ENCODE measurements at regions not wholly inside any gene's neighbourhood (a gene's known extent, or its start where the extent isn't known, plus 50 kb on each side); places are given as distances from the start of the nearest gene placed in this dataset.

DNA sequence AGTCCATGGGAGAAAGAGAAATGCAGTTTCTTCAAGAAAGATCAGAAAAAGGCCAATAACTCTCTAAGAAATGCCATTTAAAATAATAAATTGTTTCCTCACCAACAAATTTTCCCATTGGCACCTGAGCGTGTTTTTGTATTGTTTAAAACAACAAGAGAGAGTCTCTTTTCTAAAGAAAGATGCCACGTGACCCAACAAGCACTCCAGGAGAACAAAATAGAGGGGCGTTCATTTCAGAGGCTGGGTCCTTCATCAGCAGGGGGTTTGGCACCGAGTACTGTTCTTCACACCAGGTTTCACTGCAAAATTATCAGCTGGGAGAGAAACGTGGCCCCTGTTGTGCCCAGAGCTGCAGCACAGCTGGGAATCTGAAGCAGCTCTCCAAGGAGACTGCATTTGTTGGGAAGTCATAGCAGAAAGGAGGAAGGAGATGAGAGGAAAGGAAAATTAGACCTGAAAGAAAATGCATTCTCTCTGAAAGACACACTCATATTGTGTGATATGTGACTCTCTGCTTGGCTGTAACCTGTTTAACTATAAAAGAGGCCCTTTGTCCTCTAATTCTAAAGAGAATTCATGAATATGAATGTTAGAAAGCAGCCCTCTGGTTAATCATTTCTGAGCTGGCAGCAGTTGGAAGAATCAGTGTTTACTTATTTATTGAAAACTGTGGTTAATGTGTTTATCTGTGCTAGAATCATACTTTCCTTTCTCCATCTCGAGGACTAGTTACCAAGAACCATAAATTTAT lies 205.3 kb upstream of the CDH20 start:
- WGBS, result 49% methylated on average over 5 of the region's 6 CpGs
- H3K27ac ChIP-seq (ENCODE audit: low read depth, low read length), result peak overlapping the region; percentile 76
- no peak overlapping the region for H3K9ac ChIP-seq (ENCODE audit: low read depth, low read length)
- no peaks in the 10 kb centered on the region for H3K9me3 ChIP-seq (ENCODE audit: insufficient read depth, low read depth, low read length)
- no peaks in the 10 kb centered on the region for H3K27me3 ChIP-seq (ENCODE audit: insufficient read depth, low read length)
- peaks cover 15% of the 10 kb centered on the region for H3K4me1 ChIP-seq (ENCODE audit: insufficient read depth, low read length)
- no peak overlapping the region for H3K4me3 ChIP-seq (ENCODE audit: low read length)
- no peaks in the 10 kb centered on the region for H3K36me3 ChIP-seq (ENCODE audit: insufficient read depth, low read length)

DNA sequence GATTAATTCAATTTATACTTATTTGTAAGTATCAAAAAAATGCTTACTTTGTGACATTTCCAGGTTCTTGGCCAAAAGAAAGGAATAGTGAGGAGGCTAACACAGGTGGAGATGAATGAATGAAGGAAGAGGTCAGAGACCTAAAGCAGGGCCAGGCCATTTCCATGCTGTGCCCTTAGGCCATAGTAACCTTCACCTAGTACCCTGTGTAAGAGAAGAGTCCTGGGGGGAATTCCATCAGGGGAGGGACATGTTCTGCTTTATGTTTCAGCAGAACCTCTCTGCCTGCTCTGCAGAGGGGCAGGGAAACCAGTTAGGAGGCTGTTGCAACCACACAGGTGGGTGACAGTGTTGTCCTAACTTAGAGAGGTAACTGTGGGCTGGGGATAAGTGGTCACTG lies 204.2 kb upstream of the CDH20 start:
- Histone ChIP-seq H3K4me1 (ENCODE audit: insufficient read depth, low read length) (peaks cover 15% of the 10 kb centered on the region), H3K9ac (ENCODE audit: low read depth, low read length) (no peak overlapping the region), H3K4me3 (ENCODE audit: low read length) (no peak overlapping the region), H3K36me3 (ENCODE audit: insufficient read depth, low read length) (no peaks in the 10 kb centered on the region), H3K27me3 (ENCODE audit: insufficient read depth, low read length) (no peaks in the 10 kb centered on the region), H3K9me3 (ENCODE audit: insufficient read depth, low read depth, low read length) (no peaks in the 10 kb centered on the region), H3K27ac (ENCODE audit: low read depth, low read length) (no peak overlapping the region)

DNA sequence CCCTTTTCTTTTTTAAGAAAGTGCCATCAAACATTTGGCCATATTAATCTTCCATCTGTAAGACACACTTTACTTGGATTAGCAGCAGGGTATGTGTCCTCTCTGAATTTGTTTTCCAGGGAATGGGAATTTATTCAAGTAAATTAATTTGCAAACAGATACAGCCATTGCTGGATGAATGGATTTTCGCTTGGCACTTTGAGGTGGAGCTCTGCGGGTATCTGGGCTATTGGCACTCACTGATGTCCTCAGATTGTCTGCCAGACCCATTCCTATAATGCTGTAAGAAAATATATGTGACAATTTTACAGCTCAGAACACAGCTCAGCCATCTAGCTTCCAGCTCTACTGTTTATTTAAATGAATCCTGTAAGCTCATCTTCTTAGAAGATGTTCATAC lies 201.2 kb upstream of the CDH20 start:
- Histone ChIP-seq H3K4me3 (ENCODE audit: low read length) (no peak overlapping the region), H3K27ac (ENCODE audit: low read depth, low read length) (no peak overlapping the region), H3K4me1 (ENCODE audit: insufficient read depth, low read length) (peaks cover 15% of the 10 kb centered on the region), H3K9me3 (ENCODE audit: insufficient read depth, low read depth, low read length) (no peaks in the 10 kb centered on the region), H3K27me3 (ENCODE audit: insufficient read depth, low read length) (no peaks in the 10 kb centered on the region), H3K36me3 (ENCODE audit: insufficient read depth, low read length) (no peaks in the 10 kb centered on the region), H3K9ac (ENCODE audit: low read depth, low read length) (no peak overlapping the region)
- 100% methylated on average over 2 of the region's 2 CpGs for WGBS

DNA sequence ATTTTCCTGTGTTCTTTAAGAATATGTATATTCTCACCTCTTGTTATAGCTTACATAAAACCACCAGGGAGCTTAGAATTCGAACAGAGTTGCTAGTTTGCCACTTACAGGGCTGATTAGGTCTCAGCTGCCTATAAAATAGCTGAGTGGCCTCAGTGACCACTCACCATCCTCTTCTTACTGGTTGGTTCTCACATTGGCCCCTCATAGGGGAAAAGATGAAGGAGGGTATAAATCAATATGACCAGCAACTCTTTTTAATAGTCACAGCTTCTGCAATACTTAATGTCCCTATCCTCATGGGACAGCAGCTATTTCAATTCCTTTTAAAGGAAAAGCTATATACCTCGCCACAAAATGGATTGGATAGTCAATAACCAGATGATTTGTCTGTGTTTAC lies 199.4 kb upstream of the CDH20 start:
- 75% methylated on average over 1 of the region's 2 CpGs for WGBS
- H3K4me1 ChIP-seq (ENCODE audit: insufficient read depth, low read length), result no peaks in the 10 kb centered on the region; the same call in 1 of the 2 replicates
- H3K27ac ChIP-seq (ENCODE audit: low read depth, low read length), result no peak overlapping the region
- H3K4me3 ChIP-seq (ENCODE audit: low read length), result no peak overlapping the region
- no peak overlapping the region for H3K9ac ChIP-seq (ENCODE audit: low read depth, low read length)
- no peaks in the 10 kb centered on the region for H3K9me3 ChIP-seq (ENCODE audit: insufficient read depth, low read depth, low read length)
- no peaks in the 10 kb centered on the region for H3K27me3 ChIP-seq (ENCODE audit: insufficient read depth, low read length)
- H3K36me3 ChIP-seq (ENCODE audit: insufficient read depth, low read length), result no peaks in the 10 kb centered on the region

DNA sequence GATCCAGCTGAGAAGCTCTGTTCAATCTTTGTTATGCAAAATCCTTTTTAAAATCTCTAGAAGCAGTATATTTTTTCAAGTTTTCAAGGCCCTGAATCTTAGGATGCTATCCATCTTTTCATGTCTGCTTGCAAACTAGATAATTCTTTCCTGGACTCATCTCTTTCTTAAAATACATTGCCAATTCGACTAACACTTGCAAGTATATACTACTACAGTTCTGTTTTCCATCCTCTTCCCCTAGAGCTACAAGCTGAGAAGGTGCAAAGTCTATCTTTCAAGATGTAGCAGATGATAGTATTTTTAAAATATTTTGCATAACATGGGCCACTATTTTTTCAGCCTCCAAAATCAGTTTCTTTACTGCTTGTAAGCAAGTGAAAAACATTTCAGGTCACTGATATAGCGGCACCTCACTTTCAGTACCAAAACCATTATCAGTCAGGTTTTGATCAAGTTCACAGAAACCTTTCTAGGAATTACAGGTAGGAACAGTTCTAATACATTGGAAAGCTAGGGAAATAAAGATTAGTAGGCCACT lies 196.4 kb upstream of the CDH20 start:
- no peaks in the 10 kb centered on the region for H3K27me3 ChIP-seq (ENCODE audit: insufficient read depth, low read length)
- H3K27ac ChIP-seq (ENCODE audit: low read depth, low read length), result no peak overlapping the region
- no peak overlapping the region for H3K4me3 ChIP-seq (ENCODE audit: low read length)
- 92% methylated on average over 2 of the region's 2 CpGs for WGBS
- H3K4me1 ChIP-seq (ENCODE audit: insufficient read depth, low read length), result no peaks in the 10 kb centered on the region
- 0 out of 2 replicates have a peak, but pooled peaks cover 4% of the 10 kb centered on the region for H3K9me3 ChIP-seq (ENCODE audit: insufficient read depth, low read depth, low read length)
- H3K9ac ChIP-seq (ENCODE audit: low read depth, low read length), result no peak overlapping the region
- H3K36me3 ChIP-seq (ENCODE audit: insufficient read depth, low read length), result no peaks in the 10 kb centered on the region

DNA sequence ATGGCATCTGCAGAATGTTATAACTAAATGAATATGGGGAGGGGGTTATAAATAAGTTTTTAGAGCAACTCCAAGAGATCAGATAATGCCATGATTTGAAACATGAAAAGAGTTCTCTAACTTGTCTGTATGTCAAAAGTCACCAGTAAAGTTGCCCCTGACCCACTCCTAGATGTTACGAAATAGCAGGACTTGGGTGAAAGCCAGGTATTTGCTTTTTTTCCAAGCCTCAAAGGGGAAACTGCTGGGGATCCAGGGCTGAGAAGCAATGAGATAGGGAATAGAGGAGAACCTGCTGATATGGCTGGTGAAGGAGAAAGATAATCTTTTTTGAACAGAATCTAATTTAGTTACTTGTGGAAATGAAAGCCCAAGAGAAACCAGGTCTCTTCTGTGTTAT lies 191.5 kb upstream of the CDH20 start:
- Histone ChIP-seq H3K27me3 (ENCODE audit: insufficient read depth, low read length) (no peaks in the 10 kb centered on the region), H3K27ac (ENCODE audit: low read depth, low read length) (no peak overlapping the region), H3K9me3 (ENCODE audit: insufficient read depth, low read depth, low read length) (0 out of 2 replicates have a peak, but pooled peaks cover 6% of the 10 kb centered on the region), H3K4me1 (ENCODE audit: insufficient read depth, low read length) (no peaks in the 10 kb centered on the region), H3K9ac (ENCODE audit: low read depth, low read length) (no peak overlapping the region), H3K36me3 (ENCODE audit: insufficient read depth, low read length) (no peaks in the 10 kb centered on the region), H3K4me3 (ENCODE audit: low read length) (no peak overlapping the region)
- WGBS, result 97% methylated on average over 1 of the region's 1 CpG

DNA sequence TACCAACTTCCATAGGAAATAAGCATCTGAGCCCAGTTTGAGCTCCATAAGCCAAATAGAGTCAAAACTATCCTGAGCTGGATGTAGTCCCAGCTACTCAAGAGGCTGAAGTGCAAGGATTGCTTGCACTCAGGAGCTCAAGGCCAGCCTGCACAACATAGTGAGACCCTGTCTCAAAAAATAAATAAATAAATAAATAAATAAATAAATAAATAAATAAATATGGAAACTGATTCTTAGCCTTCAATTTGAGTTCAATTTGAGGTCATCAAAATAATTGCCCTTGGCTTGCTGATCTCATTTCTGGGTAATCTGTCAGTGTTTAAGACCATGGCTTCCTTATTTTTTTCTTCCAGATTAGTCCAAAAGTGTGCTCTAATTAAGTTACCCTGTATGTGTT lies 184.9 kb upstream of the CDH20 start:
- no peaks in the 10 kb centered on the region for H3K27me3 ChIP-seq (ENCODE audit: insufficient read depth, low read length)
- no peak overlapping the region for H3K9ac ChIP-seq (ENCODE audit: low read depth, low read length)
- no peak overlapping the region for H3K4me3 ChIP-seq (ENCODE audit: low read length)
- 0 out of 2 replicates have a peak, but pooled peaks cover 2% of the 10 kb centered on the region for H3K9me3 ChIP-seq (ENCODE audit: insufficient read depth, low read depth, low read length)
- no peaks in the 10 kb centered on the region for H3K36me3 ChIP-seq (ENCODE audit: insufficient read depth, low read length)
- H3K27ac ChIP-seq (ENCODE audit: low read depth, low read length), result no peak overlapping the region
- H3K4me1 ChIP-seq (ENCODE audit: insufficient read depth, low read length), result no peaks in the 10 kb centered on the region

DNA sequence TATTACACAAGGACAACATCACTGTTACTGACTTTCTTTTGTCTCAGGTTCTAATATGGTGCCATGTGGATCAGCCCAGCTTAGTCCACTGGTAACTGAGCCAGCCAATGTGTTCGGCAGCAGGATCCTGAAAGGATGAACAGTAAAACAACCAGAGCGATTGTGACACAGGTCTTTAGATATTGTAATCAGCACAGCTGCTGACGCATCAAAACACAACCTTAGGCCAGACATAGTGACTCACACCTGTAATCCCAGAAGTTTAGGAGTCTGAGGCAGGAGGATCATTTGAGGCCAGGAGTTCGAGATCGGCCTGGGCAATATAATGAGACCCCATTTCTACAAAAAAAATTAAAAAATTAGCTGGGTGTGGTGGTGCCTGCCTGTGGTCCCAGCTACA lies 183.4 kb upstream of the CDH20 start:
- Histone ChIP-seq H3K36me3 (ENCODE audit: insufficient read depth, low read length) (no peaks in the 10 kb centered on the region), H3K9me3 (ENCODE audit: insufficient read depth, low read depth, low read length) (0 out of 2 replicates have a peak, but pooled peaks cover 2% of the 10 kb centered on the region), H3K27me3 (ENCODE audit: insufficient read depth, low read length) (no peaks in the 10 kb centered on the region), H3K9ac (ENCODE audit: low read depth, low read length) (no peak overlapping the region), H3K4me1 (ENCODE audit: insufficient read depth, low read length) (no peaks in the 10 kb centered on the region), H3K27ac (ENCODE audit: low read depth, low read length) (no peak overlapping the region), H3K4me3 (ENCODE audit: low read length) (no peak overlapping the region)
- WGBS, result 97% methylated on average over 3 of the region's 5 CpGs

DNA sequence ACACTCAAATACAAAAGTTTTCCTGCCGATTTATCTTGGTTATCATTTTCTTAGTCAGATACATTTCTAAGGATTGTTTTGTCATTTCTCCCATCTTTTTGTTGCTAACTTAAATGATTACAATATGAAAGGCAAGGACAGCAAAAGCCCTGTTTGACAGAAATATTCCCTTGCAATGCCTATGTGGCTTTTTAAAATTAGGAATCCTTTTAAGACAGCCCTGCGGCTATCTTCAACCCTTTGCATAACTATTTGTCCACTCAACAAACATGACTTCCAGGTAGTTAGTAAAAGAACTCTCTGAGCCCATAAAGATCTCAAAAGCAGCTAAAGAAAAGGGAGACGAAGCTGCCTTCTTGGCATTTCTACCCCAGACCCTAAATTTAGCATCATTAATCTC lies 179.7 kb upstream of the CDH20 start:
- H3K27me3 ChIP-seq (ENCODE audit: insufficient read depth, low read length), result no peaks in the 10 kb centered on the region
- 81% methylated on average over 3 of the region's 3 CpGs for WGBS
- no peak overlapping the region for H3K4me3 ChIP-seq (ENCODE audit: low read length)
- no peak overlapping the region for H3K27ac ChIP-seq (ENCODE audit: low read depth, low read length)
- no peak overlapping the region for H3K9ac ChIP-seq (ENCODE audit: low read depth, low read length)
- no peaks in the 10 kb centered on the region for H3K9me3 ChIP-seq (ENCODE audit: insufficient read depth, low read depth, low read length)
- no peaks in the 10 kb centered on the region for H3K36me3 ChIP-seq (ENCODE audit: insufficient read depth, low read length)
- H3K4me1 ChIP-seq (ENCODE audit: insufficient read depth, low read length), result no peaks in the 10 kb centered on the region

DNA sequence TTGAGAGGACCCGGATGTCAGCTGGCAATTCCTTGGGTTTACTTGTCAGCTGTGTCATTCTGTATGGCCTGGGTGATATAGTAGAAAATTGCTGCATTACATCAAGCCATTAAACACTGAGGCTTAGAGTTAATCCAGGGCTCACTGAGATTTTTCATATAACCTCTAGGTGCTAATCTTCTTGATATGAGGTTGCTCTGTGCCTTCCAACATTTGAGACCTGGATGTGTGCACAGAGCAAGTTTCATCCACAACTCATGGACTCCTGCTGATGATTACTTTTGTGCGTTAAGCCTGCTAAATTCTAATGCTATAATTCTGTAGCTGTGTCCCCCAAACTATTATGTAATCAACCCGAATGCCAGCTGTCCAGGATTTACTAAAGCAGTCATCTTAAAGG lies 178.4 kb upstream of the CDH20 start:
- H3K9ac ChIP-seq (ENCODE audit: low read depth, low read length), result no peak overlapping the region
- H3K27me3 ChIP-seq (ENCODE audit: insufficient read depth, low read length), result no peaks in the 10 kb centered on the region
- H3K4me1 ChIP-seq (ENCODE audit: insufficient read depth, low read length), result no peaks in the 10 kb centered on the region
- H3K27ac ChIP-seq (ENCODE audit: low read depth, low read length), result no peak overlapping the region
- no peak overlapping the region for H3K4me3 ChIP-seq (ENCODE audit: low read length)
- WGBS, result 96% methylated on average over 3 of the region's 3 CpGs
- no peaks in the 10 kb centered on the region for H3K9me3 ChIP-seq (ENCODE audit: insufficient read depth, low read depth, low read length)
- no peaks in the 10 kb centered on the region for H3K36me3 ChIP-seq (ENCODE audit: insufficient read depth, low read length)

DNA sequence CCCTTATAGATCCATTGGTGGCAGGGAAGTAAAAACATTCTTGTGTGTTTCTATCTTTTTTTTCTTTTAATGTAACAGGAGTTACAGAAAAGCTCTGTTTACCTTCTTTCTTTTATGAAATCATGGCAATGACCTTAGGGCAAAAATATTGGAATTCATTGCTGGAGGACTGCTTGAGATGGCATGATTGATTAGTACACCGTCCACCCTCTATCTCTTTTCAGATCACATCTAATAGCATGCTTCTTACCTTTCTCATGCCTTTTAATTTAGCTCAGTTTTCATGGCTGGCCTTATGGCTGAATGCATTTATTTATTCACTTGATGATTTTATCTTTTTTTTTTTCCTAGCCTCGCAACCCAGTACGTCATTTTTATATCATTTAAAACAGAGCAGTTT lies 177.6 kb upstream of the CDH20 start:
- H3K9me3 ChIP-seq (ENCODE audit: insufficient read depth, low read depth, low read length), result no peaks in the 10 kb centered on the region
- no peaks in the 10 kb centered on the region for H3K27me3 ChIP-seq (ENCODE audit: insufficient read depth, low read length)
- H3K27ac ChIP-seq (ENCODE audit: low read depth, low read length), result no peak overlapping the region
- no peaks in the 10 kb centered on the region for H3K4me1 ChIP-seq (ENCODE audit: insufficient read depth, low read length)
- H3K9ac ChIP-seq (ENCODE audit: low read depth, low read length), result no peak overlapping the region
- WGBS, result 80% methylated on average over 1 of the region's 3 CpGs
- no peaks in the 10 kb centered on the region for H3K36me3 ChIP-seq (ENCODE audit: insufficient read depth, low read length)
- H3K4me3 ChIP-seq (ENCODE audit: low read length), result no peak overlapping the region

DNA sequence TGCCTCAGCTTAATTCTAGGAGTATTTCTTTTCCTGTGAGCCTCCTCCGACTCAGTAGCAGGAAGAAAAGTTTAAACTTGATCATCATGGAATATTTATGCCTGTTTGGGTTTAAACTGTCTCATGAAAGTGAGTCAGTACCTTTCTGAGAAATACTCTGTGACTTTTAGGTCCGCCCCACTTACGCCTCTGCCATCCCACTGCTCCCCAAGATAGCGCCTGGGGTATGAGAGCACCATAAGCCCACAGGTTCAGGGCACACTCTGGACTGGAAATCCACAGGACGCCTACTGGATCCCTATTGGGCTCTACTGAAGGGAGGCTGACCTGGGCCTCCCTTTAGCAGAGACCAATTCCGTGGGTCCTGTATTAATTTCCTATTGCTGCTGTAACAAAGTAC lies 175.8 kb upstream of the CDH20 start:
- H3K4me3 ChIP-seq (ENCODE audit: low read length), result no peak overlapping the region
- H3K27me3 ChIP-seq (ENCODE audit: insufficient read depth, low read length), result no peaks in the 10 kb centered on the region
- no peak overlapping the region for H3K9ac ChIP-seq (ENCODE audit: low read depth, low read length)
- WGBS, result 95% methylated on average over 6 of the region's 6 CpGs
- no peak overlapping the region for H3K27ac ChIP-seq (ENCODE audit: low read depth, low read length)
- H3K4me1 ChIP-seq (ENCODE audit: insufficient read depth, low read length), result no peaks in the 10 kb centered on the region
- no peaks in the 10 kb centered on the region for H3K36me3 ChIP-seq (ENCODE audit: insufficient read depth, low read length)
- H3K9me3 ChIP-seq (ENCODE audit: insufficient read depth, low read depth, low read length), result no peaks in the 10 kb centered on the region
